ENCODE measurements at regions not wholly inside any gene's neighbourhood (a gene's known extent, or its start where the extent isn't known, plus 50 kb on each side); places are given as distances from the start of the nearest gene placed in this dataset.
"Not testable (repeated sequence)": the region's sequence is repeated elsewhere in the genome, so short reads cannot be mapped to it uniquely, and the experiment has no call there.

- TF ChIP-seq, protein P1, sequence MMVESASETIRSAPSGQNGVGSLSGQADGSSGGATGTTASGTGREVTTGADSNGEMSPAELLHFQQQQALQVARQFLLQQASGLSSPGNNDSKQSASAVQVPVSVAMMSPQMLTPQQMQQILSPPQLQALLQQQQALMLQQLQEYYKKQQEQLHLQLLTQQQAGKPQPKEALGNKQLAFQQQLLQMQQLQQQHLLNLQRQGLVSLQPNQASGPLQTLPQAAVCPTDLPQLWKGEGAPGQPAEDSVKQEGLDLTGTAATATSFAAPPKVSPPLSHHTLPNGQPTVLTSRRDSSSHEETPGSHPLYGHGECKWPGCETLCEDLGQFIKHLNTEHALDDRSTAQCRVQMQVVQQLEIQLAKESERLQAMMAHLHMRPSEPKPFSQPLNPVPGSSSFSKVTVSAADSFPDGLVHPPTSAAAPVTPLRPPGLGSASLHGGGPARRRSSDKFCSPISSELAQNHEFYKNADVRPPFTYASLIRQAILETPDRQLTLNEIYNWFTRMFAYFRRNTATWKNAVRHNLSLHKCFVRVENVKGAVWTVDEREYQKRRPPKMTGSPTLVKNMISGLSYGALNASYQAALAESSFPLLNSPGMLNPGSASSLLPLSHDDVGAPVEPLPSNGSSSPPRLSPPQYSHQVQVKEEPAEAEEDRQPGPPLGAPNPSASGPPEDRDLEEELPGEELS (CRISPR knock-in tag; IDR thresholded peaks at IDR 0.05), result no peak
- TF ChIP-seq PRRX2 (CRISPR knock-in tag; IDR thresholded peaks at IDR 0.05) (no peak), RORB (CRISPR knock-in tag; IDR thresholded peaks at IDR 0.05) (no peak), NR3C1 (CRISPR knock-in tag; conservative IDR thresholded peaks at IDR 0.05; ENCODE audit: low read depth) (no peak), MLX (CRISPR knock-in tag; IDR thresholded peaks at IDR 0.05) (no peak), FOXP1 (CRISPR knock-in tag; IDR thresholded peaks at IDR 0.05; ENCODE audit: borderline replicate concordance) (no peak), ARID4B (CRISPR knock-in tag; IDR thresholded peaks at IDR 0.05; ENCODE audit: borderline replicate concordance) (no peak), ZNF416 (CRISPR knock-in tag; IDR thresholded peaks at IDR 0.05) (no peak), ZBTB21 (CRISPR knock-in tag; IDR thresholded peaks at IDR 0.05; ENCODE audit: borderline replicate concordance) (no peak), EMX1 (CRISPR knock-in tag; IDR thresholded peaks at IDR 0.05) (no peak)
- TF ChIP-seq, protein P2, sequence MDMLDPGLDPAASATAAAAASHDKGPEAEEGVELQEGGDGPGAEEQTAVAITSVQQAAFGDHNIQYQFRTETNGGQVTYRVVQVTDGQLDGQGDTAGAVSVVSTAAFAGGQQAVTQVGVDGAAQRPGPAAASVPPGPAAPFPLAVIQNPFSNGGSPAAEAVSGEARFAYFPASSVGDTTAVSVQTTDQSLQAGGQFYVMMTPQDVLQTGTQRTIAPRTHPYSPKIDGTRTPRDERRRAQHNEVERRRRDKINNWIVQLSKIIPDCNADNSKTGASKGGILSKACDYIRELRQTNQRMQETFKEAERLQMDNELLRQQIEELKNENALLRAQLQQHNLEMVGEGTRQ (CRISPR knock-in tag; IDR thresholded peaks at IDR 0.05), result no peak
These were observed 364.4 kb downstream of the DNAH5 start (continued) for GRCh38 chr5:13580058-13580457.

DNA sequence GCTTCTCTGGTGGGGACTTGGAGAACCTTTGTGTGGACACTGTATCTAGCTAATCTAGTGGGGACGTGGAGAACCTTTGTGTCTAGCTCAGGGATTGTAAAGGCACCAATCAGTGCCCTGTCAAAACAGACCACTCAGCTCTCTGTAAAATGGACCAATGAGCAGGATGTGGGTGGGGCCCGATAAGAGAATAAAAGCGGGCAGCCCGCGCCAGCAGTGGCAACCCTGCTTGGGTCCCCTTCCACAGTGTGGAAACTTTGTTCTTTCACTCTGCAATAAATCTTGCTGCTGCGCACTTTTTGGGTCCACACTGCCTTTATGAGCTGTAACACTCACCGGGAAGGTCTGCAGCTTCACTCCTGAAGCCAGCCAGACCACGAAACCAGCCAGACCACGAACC lies 365.4 kb downstream of the DNAH5 start:
- DNase-seq (ENCODE audit: low spot score); H3K27me3 Mint-ChIP-seq (ENCODE audit: low read depth); H3K4me3 Mint-ChIP-seq; CTCF ChIA-PET; H3K9me3 Mint-ChIP-seq; ATAC-seq; POLR2A ChIA-PET; H3K27ac Mint-ChIP-seq; H3K4me1 Mint-ChIP-seq; H3K36me3 Mint-ChIP-seq: not testable (repeated sequence)

DNA sequence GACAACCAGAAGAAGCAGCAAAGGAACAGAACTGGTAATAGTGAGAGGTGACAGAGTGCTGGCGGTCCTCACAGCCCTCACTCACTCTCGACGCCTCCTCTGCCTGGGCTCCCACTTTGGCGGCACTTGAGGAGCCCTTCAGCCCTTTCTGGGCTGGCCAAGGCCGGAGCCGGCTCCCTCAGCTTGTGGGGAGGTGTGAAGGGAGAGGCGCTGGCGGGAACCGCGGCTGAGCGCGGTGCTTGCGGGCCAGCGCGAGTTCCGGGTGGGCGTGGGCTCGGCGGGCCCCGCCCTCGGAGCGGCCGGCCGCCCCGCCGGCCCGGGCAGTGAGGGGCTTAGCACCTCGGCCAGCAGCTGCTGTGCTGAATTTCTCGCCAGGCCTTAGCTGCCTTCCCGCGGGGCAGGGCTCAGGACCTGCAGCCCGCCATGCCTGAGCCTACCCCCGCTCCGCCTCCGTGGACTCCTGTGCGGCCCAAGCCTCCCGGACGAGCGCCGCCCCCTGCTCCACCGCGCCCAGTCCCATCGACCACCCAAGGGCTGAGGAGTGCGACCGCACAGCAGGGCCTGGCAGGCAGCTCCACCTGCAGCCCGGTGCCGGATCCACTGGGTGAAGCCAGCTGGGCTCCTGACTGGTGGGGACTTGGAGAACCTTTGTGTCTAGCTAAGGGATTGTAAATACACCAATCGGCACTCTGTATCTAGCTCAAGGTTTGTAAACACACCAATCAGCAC lies 366.0 kb downstream of the DNAH5 start:
- H3K9me3 Mint-ChIP-seq; POLR2A ChIA-PET; CTCF ChIA-PET; H3K4me1 Mint-ChIP-seq; H3K36me3 Mint-ChIP-seq; H3K27me3 Mint-ChIP-seq (ENCODE audit: low read depth); ATAC-seq; H3K27ac Mint-ChIP-seq; DNase-seq (ENCODE audit: low spot score); H3K4me3 Mint-ChIP-seq: not testable (repeated sequence)

- no peak for ATAC-seq
- H3K4me3 Mint-ChIP-seq, result no peak overlapping the region
- CTCF ChIA-PET, result no interaction called here
- no peaks in the 10 kb centered on the region for H3K36me3 Mint-ChIP-seq
- H3K27ac Mint-ChIP-seq, result no peak overlapping the region
- no peaks in the 10 kb centered on the region for H3K4me1 Mint-ChIP-seq
- H3K27me3 Mint-ChIP-seq (ENCODE audit: low read depth), result no peaks in the 10 kb centered on the region; the same call in 1 of the 2 replicates
- POLR2A ChIA-PET, result no interaction called here
- no peak for DNase-seq (ENCODE audit: low spot score)
- peaks cover 8% of the 10 kb centered on the region for H3K9me3 Mint-ChIP-seq
- TF ChIP-seq GABPB1 (CRISPR knock-in tag; IDR thresholded peaks at IDR 0.05) (no peak), CBFB (CRISPR knock-in tag; IDR thresholded peaks at IDR 0.05; ENCODE audit: low read depth) (no peak), ATF2 (CRISPR knock-in tag; IDR thresholded peaks at IDR 0.05; ENCODE audit: borderline replicate concordance, low read depth) (no peak), ZNF671 (CRISPR knock-in tag; IDR thresholded peaks at IDR 0.05) (no peak), JUN (CRISPR knock-in tag; IDR thresholded peaks at IDR 0.05) (no peak), HMGA2 (CRISPR knock-in tag; IDR thresholded peaks at IDR 0.05) (no peak)
- TF ChIP-seq, protein P3, sequence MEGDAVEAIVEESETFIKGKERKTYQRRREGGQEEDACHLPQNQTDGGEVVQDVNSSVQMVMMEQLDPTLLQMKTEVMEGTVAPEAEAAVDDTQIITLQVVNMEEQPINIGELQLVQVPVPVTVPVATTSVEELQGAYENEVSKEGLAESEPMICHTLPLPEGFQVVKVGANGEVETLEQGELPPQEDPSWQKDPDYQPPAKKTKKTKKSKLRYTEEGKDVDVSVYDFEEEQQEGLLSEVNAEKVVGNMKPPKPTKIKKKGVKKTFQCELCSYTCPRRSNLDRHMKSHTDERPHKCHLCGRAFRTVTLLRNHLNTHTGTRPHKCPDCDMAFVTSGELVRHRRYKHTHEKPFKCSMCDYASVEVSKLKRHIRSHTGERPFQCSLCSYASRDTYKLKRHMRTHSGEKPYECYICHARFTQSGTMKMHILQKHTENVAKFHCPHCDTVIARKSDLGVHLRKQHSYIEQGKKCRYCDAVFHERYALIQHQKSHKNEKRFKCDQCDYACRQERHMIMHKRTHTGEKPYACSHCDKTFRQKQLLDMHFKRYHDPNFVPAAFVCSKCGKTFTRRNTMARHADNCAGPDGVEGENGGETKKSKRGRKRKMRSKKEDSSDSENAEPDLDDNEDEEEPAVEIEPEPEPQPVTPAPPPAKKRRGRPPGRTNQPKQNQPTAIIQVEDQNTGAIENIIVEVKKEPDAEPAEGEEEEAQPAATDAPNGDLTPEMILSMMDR (IDR thresholded peaks at IDR 0.05), result no peak
These were observed 369.9 kb downstream of the DNAH5 start for GRCh38 chr5:13574574-13574973.

All from WTC11 (cell line).